RCC 7860 (cell line): ENCODE measurements at regions not wholly inside any gene's neighbourhood (a gene's known extent, or its start where the extent isn't known, plus 50 kb on each side); places are given as distances from the start of the nearest gene placed in this dataset.

Experiments used
- DNase-seq: peaks from one replicate; pipeline ENCODE4 v3.0.0-alpha.2; 2015; ENCODE audit warnings: low spot score
- FAIRE-seq: peaks from 2 replicates; lab custom pipeline; 2012; peaks lifted over from hg19 to GRCh38; lab: Jason Lieb, UNC

DNA sequence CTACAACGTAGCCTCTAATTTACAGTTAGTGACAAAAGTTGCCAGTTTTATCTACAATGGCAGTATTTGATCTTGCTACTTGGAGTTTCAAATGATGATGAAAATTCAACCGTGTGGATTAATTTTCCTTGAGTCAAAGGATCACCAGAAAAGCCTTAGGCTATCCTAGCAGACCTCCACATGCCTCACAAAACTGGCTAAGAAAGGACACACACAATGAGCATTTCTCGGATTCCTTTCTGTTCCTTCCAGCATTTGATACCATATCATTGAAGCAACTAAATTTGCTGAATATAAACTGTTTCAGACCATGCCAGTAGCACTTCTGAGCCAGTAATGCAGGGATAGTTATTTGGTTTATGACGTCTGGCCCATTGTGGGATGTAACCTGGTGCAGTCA, 587.4 kb upstream of the MDFIC2 start:
- no peak for FAIRE-seq
- DNase-seq = no peak

DNA sequence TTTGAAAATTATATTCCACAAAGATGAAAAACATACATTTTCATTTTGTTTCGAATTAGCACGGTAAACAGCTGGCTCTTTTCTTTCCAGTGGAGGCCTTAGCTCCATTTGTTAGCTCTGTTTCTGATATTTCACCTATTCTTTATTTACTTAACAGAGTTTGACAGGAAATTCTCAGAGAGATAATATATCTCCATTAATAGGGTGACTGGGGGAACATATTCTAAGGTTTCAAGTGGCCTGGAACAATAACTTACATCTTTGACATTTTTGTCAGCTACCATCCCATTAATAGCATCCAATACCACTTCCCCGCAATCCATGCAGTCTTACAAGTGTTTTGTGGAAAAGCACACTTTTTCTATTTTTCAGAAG, 577.6 kb upstream of the MDFIC2 start:
- no peak for FAIRE-seq

DNA sequence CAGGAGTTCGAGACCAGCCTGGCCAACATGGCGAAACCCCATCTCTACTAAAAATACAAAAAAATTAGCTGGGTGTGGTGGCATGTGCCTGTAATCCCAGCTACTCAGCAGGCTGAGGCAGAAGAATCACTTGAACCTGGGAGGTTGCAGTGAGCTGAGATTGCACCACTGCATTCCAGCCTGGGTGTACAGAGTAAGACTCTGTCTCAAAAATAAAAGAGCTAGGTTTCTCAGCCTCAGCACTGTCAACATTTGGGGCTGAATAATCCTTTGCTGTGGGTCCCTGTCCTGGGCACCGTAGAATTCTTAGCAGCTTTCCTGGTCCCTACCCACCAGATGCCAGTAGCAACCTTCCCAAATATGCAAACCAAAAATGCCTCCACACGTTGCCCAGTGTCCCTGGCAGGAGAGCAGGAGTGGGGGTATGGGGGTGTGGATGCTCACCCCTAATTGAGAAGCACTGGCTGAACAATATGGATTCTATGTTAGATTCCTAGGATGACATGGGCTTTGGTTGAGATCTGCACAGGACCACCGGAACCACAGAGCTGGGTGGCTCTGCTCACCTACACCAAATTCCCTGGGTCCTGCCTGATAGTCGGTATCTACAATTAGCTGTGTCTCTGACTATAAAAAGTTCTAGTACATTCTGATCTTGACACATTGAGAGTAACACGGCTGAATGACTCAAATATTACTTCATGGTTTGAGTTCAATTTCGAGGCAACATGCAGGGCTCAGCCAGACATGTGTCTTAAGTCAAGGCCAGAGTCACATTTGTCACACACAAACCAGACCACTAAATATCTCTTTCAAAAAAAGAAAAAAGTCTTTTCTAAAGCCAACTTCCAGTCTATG, 577.0 kb upstream of the MDFIC2 start:
- FAIRE-seq (no peak), DNase-seq (no peak)

More for the DNA sequence above, 577.6 kb upstream of the MDFIC2 start:
- no peak for DNase-seq

DNA sequence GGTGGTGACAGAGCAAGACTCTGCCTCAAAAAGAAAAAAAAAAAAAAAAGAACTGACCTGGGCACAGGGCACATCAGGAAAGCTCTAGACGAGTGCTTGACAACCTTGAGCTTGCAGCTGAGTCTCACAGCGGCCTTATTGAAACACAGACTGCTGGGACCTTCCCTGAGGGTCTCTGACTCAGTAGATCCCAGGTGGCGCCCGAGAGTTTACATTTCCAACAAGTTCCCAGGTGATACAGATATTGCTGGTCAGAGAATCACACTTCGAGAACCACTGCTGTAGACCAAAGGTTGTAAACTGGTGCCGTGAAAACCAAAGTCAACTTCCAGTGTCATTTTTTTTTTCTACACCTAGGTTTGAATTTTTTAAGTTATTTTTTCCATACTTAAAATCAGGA, 573.2 kb upstream of the MDFIC2 start:
- FAIRE-seq (no peak), DNase-seq (no peak)

DNA sequence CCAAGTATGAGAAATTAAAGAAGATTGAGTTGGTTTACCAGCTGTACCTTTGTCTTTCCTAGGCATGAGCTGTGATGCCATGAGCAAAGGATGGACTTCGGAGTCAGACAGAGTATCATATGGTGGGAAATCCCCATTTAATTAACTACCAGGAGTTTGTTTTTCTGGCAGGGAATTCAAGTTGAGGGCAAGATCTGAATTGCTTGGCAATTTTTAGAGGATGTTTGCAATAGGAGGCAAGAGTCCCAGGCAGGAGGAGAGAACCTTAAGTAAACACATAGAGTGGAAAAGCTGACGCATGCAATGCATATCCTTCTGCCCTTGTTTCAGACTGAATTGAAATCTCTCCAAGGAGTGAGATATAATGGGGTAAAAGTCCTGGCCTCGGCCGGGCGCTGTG, 569.7 kb upstream of the MDFIC2 start:
- peak; percentile 52 for DNase-seq
- FAIRE-seq = no peak

DNA sequence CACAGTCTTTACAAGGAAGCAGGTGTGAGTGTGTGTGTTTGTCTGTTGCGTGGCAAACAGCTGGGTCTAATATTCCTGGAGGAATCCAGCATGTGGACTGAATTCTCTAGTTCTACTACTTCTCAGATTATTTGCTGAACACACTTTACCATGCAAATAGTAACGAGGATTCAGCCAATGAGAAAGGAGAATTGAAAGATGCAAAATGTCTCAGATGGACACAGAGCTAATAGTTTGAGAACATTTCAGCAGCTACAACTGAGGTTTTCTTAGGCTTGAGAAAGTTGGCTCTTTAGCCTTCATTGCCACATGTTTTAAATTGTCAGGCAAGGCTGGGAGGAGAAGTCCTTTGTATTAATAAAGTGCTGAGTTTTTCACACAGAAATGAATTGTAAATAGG, 568.0 kb upstream of the MDFIC2 start:
- DNase-seq (no peak), FAIRE-seq (no peak)

DNA sequence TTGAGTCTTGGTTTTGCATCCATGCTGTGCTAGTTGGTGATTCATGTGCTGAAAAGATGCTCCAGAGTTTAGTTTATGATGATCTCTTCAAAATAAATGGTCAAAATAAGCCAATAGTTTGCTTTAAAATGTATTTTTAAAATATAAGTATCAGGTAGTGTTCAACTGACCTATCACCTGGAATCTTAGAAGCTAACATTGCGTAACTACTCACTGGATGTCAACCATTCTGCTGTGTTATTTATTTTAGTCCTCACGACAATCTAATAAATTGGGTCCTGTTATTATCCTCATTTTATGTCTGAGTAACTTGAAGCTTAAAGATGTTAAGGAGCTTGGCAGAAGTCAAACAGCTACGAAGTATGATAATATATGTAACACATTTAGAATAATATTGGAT, 563.7 kb upstream of the MDFIC2 start:
- DNase-seq (no peak), FAIRE-seq (no peak)

DNA sequence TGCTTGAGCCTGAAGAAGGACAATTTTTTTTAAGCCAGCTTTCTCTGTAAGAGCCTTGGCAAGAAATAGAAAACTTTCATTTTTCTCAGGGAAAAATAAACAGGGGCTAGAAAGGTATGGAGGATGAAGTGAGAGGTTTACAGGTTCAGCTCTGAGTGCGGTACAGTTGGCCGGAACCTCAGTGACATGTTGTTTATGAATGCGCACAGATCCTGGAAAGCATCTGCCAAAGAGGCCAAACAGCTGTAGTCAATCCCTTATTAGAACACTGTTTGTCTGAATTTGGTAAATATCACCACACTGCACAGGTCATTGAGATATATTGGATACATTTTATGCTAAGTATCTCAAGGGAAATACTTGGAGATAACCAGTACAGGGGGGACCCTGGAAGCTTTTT, 561.8 kb upstream of the MDFIC2 start:
- DNase-seq (no peak), FAIRE-seq (no peak)

DNA sequence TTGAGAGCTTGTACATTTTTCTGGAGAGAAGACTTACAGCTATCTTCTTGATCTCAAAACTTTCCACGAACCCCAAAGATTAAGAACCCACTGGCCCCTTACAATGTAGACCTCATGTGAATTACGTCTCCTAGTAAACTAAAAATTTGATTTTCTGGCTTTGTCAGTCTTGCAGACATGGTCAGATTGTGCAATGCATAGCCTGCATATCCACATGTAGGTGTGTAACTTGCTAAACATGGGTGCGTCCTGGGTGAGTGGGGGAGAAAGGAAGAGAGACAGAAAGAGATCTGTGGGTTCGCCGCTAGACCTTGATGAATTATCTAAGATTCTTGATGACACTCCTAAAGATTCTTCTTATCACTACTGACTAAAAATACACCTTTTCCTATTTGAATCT, 561.2 kb upstream of the MDFIC2 start:
- FAIRE-seq (no peak), DNase-seq (no peak)

DNA sequence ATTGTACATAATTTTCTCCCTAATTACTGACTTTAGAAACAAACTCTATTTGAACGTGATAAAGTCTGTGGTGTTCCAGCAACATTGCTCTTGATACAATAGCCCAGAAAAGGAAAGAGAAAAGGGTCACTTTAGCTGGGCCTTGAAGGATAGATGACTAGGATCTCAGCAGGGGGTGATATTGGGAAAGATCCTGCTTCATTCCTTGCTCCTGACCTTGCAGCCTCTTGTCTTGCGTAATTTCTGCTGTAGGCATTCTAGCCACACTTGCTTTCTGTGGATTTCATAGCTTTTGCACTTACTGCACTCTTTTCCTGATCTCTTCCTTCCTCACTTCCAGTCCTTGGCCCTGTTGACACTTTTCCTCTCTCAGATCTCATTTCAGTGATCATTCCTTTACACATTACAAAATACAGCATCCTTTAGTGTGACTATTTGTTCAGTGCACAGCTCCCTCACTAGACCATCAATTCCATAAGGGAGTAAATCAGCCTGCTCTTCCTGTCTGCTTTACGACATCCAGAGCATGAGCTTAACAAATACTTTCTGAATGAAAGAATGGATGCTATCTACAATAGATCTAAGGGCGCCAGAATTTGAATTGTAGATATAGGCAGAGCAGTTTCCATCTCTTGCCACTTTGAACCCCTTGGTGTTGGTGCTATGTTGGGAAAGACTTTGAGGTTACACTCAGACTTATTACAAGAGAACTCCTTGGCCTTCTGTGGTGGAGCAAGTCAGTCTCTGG, 559.6 kb upstream of the MDFIC2 start:
- DNase-seq (peak; percentile 42), FAIRE-seq (no peak)

DNA sequence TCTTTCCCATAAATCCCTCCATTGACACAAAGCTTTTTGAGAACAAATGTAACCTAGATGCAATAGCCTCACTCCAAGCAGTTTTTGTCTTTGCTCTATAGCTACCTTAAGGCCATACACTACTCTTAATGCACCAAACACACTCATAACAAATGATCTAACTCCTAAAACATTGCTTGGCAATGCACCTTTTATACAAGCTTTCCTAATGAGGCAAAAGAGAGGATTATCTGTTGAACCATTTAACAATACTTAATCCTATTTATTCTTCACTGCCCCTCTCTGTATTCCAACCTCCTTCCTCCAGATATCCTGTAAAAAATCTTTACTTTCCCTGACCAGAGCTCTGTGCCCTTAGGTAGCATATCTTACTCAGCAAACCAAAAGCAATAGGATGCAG, 558.1 kb upstream of the MDFIC2 start:
- no peak for FAIRE-seq
- no peak for DNase-seq

DNA sequence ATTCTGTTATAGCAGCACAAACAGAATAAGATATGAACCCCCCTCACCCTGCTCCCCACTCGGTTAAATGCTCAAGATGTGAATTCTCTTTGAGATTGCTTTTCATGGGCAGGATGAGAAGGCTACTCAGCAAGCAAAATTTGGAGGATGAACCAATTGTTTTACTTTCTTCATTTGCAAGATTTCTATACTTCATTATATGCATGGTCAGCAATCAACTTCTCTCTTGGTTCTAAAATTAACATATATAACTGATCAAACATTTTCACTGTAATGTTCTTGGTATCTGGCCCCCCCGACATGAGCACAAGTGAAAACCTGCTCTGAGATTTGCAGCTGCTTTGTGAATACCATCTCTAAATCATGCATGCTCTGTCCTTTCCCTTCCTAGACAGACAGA, 556.1 kb upstream of the MDFIC2 start:
- DNase-seq (no peak), FAIRE-seq (no peak)

DNA sequence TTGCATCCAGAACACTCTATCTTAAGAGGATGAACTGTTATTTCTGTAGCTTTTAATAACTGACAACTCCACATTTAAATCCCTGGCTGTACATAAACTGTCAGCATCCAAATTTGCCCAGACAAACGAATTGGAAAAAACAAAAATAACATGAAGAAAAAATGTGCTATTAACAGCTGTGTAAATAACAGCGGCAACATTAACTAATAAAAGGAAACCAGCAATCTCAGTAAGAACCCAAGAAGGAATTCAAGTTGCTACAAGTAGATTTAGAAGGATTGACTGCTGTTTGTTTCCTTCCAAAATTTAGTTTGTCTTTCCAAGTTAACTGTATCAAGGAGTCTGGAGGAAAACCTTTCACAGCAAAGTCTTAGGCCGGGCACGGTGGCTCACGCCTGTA, 550.6 kb upstream of the MDFIC2 start:
- DNase-seq = no peak
- no peak for FAIRE-seq

DNA sequence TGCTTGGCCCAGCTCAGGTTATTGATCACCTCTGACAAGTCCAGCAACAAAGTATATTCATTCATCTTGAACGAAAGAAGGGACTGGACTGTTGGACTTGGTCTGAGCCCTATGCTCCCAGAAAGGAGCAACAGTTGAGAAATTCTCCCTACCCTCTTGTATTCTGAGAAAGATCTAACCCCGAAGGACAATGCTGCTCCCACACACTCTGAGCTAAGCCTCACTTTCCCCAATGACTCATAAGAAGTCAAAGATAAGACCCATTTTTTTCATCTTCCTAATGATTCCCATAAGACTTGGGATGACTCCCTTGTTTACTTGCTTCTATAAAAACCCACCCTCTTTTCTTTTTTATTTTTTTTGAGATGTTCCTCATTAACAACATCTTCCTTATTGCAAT, 549.4 kb upstream of the MDFIC2 start:
- no peak for FAIRE-seq
- DNase-seq = peak; percentile 3

DNA sequence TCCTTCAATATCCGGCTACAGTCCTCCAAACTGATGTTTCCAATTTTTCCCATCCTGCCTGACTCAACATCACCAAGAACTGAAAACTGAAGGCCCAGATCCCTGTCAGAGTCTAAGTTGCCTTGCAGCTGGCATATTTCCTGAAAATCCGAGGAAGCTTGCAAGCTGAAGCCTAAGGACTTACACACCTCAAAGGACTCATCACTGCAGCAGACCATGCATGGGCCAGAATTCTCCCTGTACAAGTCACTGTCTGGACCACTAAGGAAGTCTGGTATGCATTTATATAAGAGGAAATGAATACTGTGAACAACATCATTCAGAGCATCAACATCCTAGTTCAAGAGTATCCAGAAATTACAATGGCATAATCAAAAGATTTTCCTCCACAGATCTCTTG, 548.8 kb upstream of the MDFIC2 start:
- FAIRE-seq = no peak
- DNase-seq = peak; percentile 44

DNA sequence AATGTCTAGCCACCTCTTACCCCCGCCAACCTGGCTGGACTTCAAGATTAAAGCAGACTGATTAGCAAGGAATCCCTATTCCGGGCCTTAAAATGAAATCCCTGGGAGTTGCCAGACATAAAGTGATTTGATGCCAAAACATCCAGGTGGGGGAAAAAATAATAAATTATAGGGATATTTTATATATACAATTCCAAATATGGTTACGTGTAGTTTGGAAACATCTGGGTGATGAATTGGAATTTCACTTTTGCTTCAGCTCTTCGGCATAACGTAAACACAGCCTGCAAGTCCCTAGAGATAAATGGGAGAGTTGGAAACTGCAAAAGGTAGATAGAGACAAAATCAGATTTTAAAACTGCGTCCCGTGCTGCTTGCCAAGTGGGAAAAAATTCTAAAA, 545.5 kb upstream of the MDFIC2 start:
- DNase-seq (no peak), FAIRE-seq (no peak)

DNA sequence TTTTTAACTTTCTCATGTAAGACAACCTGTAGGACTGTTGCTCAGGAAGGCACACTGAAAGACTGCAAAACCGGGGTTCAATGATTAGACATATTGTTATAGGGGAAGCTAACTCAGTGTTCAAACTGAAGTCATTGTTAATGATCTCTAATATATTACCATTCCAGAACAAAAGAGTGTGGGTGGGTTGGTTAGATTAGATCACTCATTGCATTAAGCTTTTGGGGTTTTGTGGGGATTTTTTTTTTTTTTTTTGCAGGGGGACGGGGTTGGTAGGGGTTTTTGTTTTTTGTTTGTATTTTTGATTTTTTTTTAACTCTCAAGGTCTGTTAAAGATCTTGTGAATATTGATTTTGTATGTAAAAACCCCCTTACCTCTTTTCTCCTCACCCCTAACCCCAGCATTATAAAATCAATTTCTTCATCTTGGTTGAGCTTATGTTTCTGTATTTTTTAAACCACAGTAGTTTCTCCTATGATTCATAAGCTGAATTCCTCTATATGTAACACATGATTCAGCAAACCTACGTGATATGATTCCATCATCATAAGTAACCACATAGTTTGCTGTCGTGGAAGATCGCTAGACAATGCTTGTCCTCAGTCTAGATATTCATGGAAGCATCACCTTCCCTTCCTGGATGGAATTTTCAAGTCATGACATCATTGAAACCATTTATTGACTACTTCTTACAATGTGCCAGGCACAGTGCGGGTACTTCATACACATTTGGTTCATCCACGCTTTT, 544.1 kb upstream of the MDFIC2 start:
- FAIRE-seq (peak; percentile 84), DNase-seq (peak; percentile 91)

DNA sequence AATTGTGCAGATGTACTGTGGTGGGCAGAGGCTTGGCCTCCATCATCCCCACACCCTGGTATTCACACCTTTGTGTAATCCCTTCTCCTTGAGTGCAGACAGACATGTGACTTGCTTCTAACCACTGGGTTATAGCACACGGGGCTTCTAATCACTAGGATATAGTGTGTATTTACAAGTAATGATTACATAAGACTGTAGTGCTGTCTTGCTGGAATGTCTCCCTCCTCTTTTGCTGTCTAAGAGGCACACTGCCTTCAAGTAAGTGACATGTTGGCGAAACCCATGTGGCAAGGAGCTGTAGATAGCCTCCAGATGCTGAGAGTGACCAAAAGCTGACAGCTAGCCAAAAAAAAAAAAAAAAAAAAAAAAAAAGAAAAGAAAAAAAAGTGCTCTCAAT, 542.7 kb upstream of the MDFIC2 start:
- no peak for FAIRE-seq
- DNase-seq = no peak

DNA sequence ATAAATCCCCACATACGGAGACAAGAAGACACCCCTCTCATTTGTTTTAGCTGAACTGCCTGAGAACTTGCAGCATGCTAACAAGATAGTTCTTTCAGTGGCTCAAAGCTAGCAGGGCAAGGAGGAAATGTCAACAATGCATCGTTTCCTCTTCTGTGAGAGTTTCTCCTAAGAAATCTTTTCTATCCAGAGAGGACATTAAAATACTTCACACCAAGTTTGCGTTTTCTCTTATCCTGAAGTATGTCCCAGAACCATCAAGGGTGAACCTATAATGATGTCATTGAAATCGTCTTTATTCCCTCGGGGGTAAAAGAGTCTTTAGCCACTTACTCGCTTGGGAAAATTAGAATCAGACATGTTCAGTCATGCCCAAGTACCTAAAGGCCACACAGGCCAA, 541.7 kb upstream of the MDFIC2 start:
- no peak for FAIRE-seq

DNA sequence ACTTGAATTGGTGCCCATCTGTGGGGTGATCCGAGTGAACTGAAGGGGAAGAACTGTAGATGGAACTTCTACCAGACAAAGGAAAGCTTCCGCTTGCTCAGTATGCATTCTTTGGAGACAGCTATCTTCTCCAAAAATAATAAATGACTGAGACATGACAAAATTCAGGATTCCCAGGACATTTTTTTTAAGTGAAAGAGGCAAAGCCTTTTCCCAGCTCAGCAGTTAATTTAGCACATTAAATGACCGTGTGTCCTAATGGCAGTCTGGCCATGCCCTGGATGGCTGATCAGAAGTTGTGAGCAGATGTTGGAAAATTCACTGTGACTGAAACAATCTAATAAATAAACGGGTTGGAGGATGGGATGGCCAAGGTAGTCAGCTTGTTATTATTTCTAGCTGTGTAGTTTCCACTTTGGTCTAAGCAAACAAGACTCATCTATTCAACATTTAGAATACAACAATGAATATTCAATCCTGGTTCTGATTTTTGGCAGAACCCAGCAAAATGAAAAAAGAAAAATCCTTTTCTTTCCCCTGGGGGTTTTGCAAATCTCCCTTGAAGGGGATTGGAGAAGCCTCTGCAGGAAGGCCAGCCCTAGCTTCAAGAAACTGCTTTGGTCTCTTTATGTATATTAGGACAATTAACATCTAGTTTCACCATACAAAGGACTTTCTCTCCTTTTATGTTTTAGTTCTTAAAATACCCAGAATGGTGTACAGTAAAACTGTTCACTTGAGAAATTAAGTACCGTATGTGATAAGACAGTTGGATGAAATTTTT, 540.9 kb upstream of the MDFIC2 start:
- no peak for FAIRE-seq
- DNase-seq = no peak

More for the DNA sequence above, 541.7 kb upstream of the MDFIC2 start:
- no peak for DNase-seq
